ENCODE measurements at regions not wholly inside any gene's neighbourhood (a gene's known extent, or its start where the extent isn't known, plus 50 kb on each side); places are given as distances from the start of the nearest gene placed in this dataset.
"Not testable (repeated sequence)": the region's sequence is repeated elsewhere in the genome, so short reads cannot be mapped to it uniquely, and the experiment has no call there.

GRCh38 chr13:101003566-101003965 is 329.0 kb upstream of the TMTC4 start:
- no peak for FAIRE-seq
- DNase-seq (ENCODE audit: low spot score in 2 of 2): no peak

- DNase-seq (ENCODE audit: low spot score in 2 of 2) (no peak), FAIRE-seq (no peak)
Observed at GRCh38 chr13:100989392-100989791, 314.8 kb upstream of the TMTC4 start.

GRCh38 chr13:100988921-100989320 is 314.3 kb upstream of the TMTC4 start:
- FAIRE-seq (no peak), DNase-seq (ENCODE audit: low spot score in 2 of 2) (no peak)

GRCh38 chr13:100987948-100988347 is 313.4 kb upstream of the TMTC4 start:
- DNase-seq (ENCODE audit: low spot score in 2 of 2): no peak
- FAIRE-seq: no peak

GRCh38 chr13:100986571-100986970 is 312.0 kb upstream of the TMTC4 start:
- no peak for FAIRE-seq
- DNase-seq (ENCODE audit: low spot score in 2 of 2): no peak

GRCh38 chr13:100984085-100984705 is 309.6 kb upstream of the TMTC4 start:
- DNase-seq (ENCODE audit: low spot score in 2 of 2) (no peak), FAIRE-seq (no peak)

- FAIRE-seq (no peak), DNase-seq (ENCODE audit: low spot score in 2 of 2) (no peak)
Observed at GRCh38 chr13:100983111-100983510, 308.5 kb upstream of the TMTC4 start.

- no peak for FAIRE-seq
- no peak for DNase-seq (ENCODE audit: low spot score in 2 of 2)
Observed at GRCh38 chr13:100980171-100980570, 305.6 kb upstream of the TMTC4 start.

- DNase-seq (ENCODE audit: low spot score in 2 of 2) (no peak), FAIRE-seq (no peak)
Observed at GRCh38 chr13:100977841-100978240, 303.2 kb upstream of the TMTC4 start.

GRCh38 chr13:100976993-100977392 is 302.4 kb upstream of the TMTC4 start:
- FAIRE-seq (no peak), DNase-seq (ENCODE audit: low spot score in 2 of 2) (no peak)

GRCh38 chr13:100975666-100976065 is 301.1 kb upstream of the TMTC4 start:
- DNase-seq (ENCODE audit: low spot score in 2 of 2): not testable (repeated sequence)

GRCh38 chr13:100962585-100962984 is 288.0 kb upstream of the TMTC4 start:
- FAIRE-seq (no peak), DNase-seq (ENCODE audit: low spot score in 2 of 2) (no peak)

More at GRCh38 chr13:100975666-100976065, 301.1 kb upstream of the TMTC4 start:
- not testable (repeated sequence) for FAIRE-seq

- FAIRE-seq (no peak), DNase-seq (ENCODE audit: low spot score in 2 of 2) (no peak)
Observed at GRCh38 chr13:100961186-100961585, 286.6 kb upstream of the TMTC4 start.

GRCh38 chr13:100958831-100959230 is 284.2 kb upstream of the TMTC4 start:
- FAIRE-seq: no peak
- no peak for DNase-seq (ENCODE audit: low spot score in 2 of 2)

- DNase-seq (ENCODE audit: low spot score in 2 of 2): no peak
- no peak for FAIRE-seq
Observed at GRCh38 chr13:100957741-100958140, 283.1 kb upstream of the TMTC4 start.

GRCh38 chr13:100954430-100955305 is 280.1 kb upstream of the TMTC4 start:
- DNase-seq (ENCODE audit: low spot score in 2 of 2) (no peak), FAIRE-seq (no peak)

- DNase-seq (ENCODE audit: low spot score in 2 of 2) (no peak), FAIRE-seq (no peak)
Observed at GRCh38 chr13:100951016-100951415, 276.4 kb upstream of the TMTC4 start.

GRCh38 chr13:100948937-100949336 is 274.3 kb upstream of the TMTC4 start:
- FAIRE-seq: not testable (repeated sequence)

GRCh38 chr13:100946588-100946987 is 272.0 kb upstream of the TMTC4 start:
- FAIRE-seq: no peak
- DNase-seq (ENCODE audit: low spot score in 2 of 2): no peak

More at GRCh38 chr13:100948937-100949336, 274.3 kb upstream of the TMTC4 start:
- not testable (repeated sequence) for DNase-seq (ENCODE audit: low spot score in 2 of 2)

GRCh38 chr13:100944791-100945345 is 270.3 kb upstream of the TMTC4 start:
- DNase-seq (ENCODE audit: low spot score in 2 of 2): no peak
- FAIRE-seq: no peak

- DNase-seq (ENCODE audit: low spot score in 2 of 2): no peak
- FAIRE-seq: no peak
Observed at GRCh38 chr13:100942742-100943141, 268.1 kb upstream of the TMTC4 start.

Measured in frontal cortex (tissue), 3 donors.